K562 (cell line): ENCODE measurements at regions not wholly inside any gene's neighbourhood (a gene's known extent, or its start where the extent isn't known, plus 50 kb on each side); places are given as distances from the start of the nearest gene placed in this dataset.

ENCODE experiments used
- ATAC-seq: fragments of 200-7000 bp; cut with Tn5 transposase; 3 replicates; pipeline ENCODE4 v1.9.1; 2020; ENCODE audit warnings: moderate library complexity
- BruUV-seq: library from RNA; stranded (reverse); fragments of 400-500 nt; replicated peaks from 2 replicates; lab custom pipeline; 2021; lab: Mats Ljungman, UMichigan
- CTCF ChIA-PET: fragments of 300-600 bp; formaldehyde crosslinking; extraction: SDS; loops from one replicate; lab custom pipeline; 2021; ENCODE audit warnings: low intra/inter-chr PET ratio; lab: Yijun Ruan, JAX
- POLR2A ChIA-PET: fragments of 300-600, 350-650 bp; sonication (Branson Sonifier 250); formaldehyde crosslinking; extraction: SDS; loops from one replicate; lab custom pipeline; 2021; ENCODE audit warnings: antibody characterized with exemption, inconsistent platforms; lab: Yijun Ruan, JAX
- DNase-seq, 4 experiments: peaks; one replicate each; pipeline versions ENCODE4 v3.0.0 to v3.0.0-alpha.2; 2011 to 2018; ENCODE audit warnings: low spot score in 3 of 4, mixed read lengths in 3 of 4; ENCODE audit errors: extremely low read depth in 1 of 4
- FAIRE-seq: peaks from 2 replicates; lab custom pipeline; 2011; peaks lifted over from hg19 to GRCh38; lab: Jason Lieb, UNC
- H2AFZ ChIP-seq: 2 replicates; pipeline ENCODE4 v1.6.0; 2011; ENCODE audit warnings: low read depth, low read length, control low read depth, inconsistent platforms
- H3K27ac ChIP-seq: fragments of 200-600 bp; 3 replicates; pipeline ENCODE4 v1.8.0; 2011; ENCODE audit warnings: low read depth, mild to moderate bottlenecking, control low read depth, inconsistent platforms, low read length, moderate library complexity, mixed read lengths; ENCODE audit errors: extremely low read depth
- H3K27me3 ChIP-seq, 2 experiments: fragments of 300-600 bp in 1 of 2; 2 replicates in 1 of 2; 3 replicates in 1 of 2; pipeline versions ENCODE4 v1.6.0 to v1.8.0; 2011; ENCODE audit warnings: inconsistent platforms in 2 of 2, low read length in 2 of 2, mild to moderate bottlenecking in 1 of 2, mixed read lengths in 1 of 2, moderate library complexity in 1 of 2; ENCODE audit not compliant: control insufficient read depth in 2 of 2, insufficient read depth in 2 of 2
- H3K36me3 ChIP-seq: fragments of 300-600 bp; 3 replicates; pipeline ENCODE4 v1.8.0; 2011; ENCODE audit warnings: mild to moderate bottlenecking, low read length, inconsistent platforms; ENCODE audit not compliant: control insufficient read depth, insufficient read depth
- H3K4me1 ChIP-seq, 2 experiments: fragments of 200-600 bp in 1 of 2; replicated peaks in 1 of 2; 2 replicates in 1 of 2; 3 replicates in 1 of 2; pipeline versions ENCODE4 v1.5.1 to v1.8.0; 2011; ENCODE audit warnings: inconsistent platforms in 2 of 2, low read length in 2 of 2, mild to moderate bottlenecking in 1 of 2, mixed read lengths in 1 of 2, moderate library complexity in 1 of 2; ENCODE audit not compliant: control insufficient read depth in 2 of 2, insufficient read depth in 2 of 2
- H3K4me2 ChIP-seq: 2 replicates; pipeline ENCODE4 v1.6.1; 2011; ENCODE audit warnings: low read length, control low read depth, inconsistent platforms, mixed read lengths; ENCODE audit not compliant: insufficient read depth
- H3K4me3 ChIP-seq: fragments of 200-600 bp; sonication (generic), shearing (Covaris generic); 2 replicates; pipeline ENCODE4 v1.5.1; 2016; ENCODE audit warnings: control low read depth, inconsistent platforms
- H3K79me2 ChIP-seq: fragments of 200-600 bp; 3 replicates; pipeline ENCODE4 v1.8.0; 2011; ENCODE audit warnings: low read length, inconsistent platforms; ENCODE audit not compliant: control insufficient read depth, insufficient read depth
- H3K9ac ChIP-seq, 2 experiments: 2 replicates each; pipeline versions ENCODE4 v1.6.0 to v1.6.1; 2011; ENCODE audit warnings: low read depth in 2 of 2, low read length in 2 of 2, control low read depth in 1 of 2, inconsistent platforms in 1 of 2, mild to moderate bottlenecking in 1 of 2, mixed read lengths in 1 of 2; ENCODE audit not compliant: insufficient read depth in 1 of 2
- H3K9me1 ChIP-seq: one replicate; pipeline ENCODE4 v1.6.0; 2011; ENCODE audit warnings: inconsistent platforms, mild to moderate bottlenecking, low read length, moderate library complexity; ENCODE audit not compliant: control insufficient read depth, insufficient read depth
- H3K9me3 ChIP-seq: replicated peaks from 2 replicates; pipeline ENCODE4 v1.5.1; 2011; ENCODE audit warnings: low read depth, low read length, inconsistent platforms; ENCODE audit not compliant: control insufficient read depth, insufficient read depth
- H4K20me1 ChIP-seq: replicated peaks from 2 replicates; pipeline ENCODE4 v1.6.1; 2011; ENCODE audit warnings: low read length, inconsistent platforms, mixed read lengths; ENCODE audit not compliant: control insufficient read depth, insufficient read depth
- ARNT ChIP-seq, 2 experiments: fragments of 450-650 bp; IDR thresholded peaks; 2 replicates each; pipeline ENCODE4 v1.6.1; 2016; ENCODE audit warnings: mild to moderate bottlenecking in 1 of 2
- BRD4 ChIP-seq: fragments of 200-600 bp; sonication (generic); IDR thresholded peaks from 2 replicates; pipeline ENCODE4 v1.6.1; 2017; ENCODE audit warnings: inconsistent platforms
- C11orf30 ChIP-seq: fragments of 450-650 bp; IDR thresholded peaks from 2 replicates; pipeline ENCODE4 v1.6.1; 2016; ENCODE audit warnings: low read depth, mild to moderate bottlenecking
- CC2D1A ChIP-seq: fragments of 450-650 bp; IDR thresholded peaks from 2 replicates; pipeline ENCODE4 v1.6.1; 2017; ENCODE audit warnings: mild to moderate bottlenecking
- CCAR2 ChIP-seq: fragments of 200-400 bp; formaldehyde crosslinking; IDR thresholded peaks from 2 replicates; pipeline ENCODE4 v1.6.1; 2017; ENCODE audit warnings: mild to moderate bottlenecking, low read depth, low read length
- IFI16 ChIP-seq: fragments of 250-450 bp; sonication (Bioruptor Pico); IDR thresholded peaks from 2 replicates; pipeline ENCODE4 v2.1.2; 2022; ENCODE audit warnings: mild to moderate bottlenecking, inconsistent platforms
- SMAD4 ChIP-seq: fragments of 250-450 bp; sonication (Bioruptor Pico); conservative IDR thresholded peaks from 2 replicates; pipeline ENCODE4 v1.8.0; 2021; ENCODE audit warnings: inconsistent platforms, mild to moderate bottlenecking, moderate library complexity
- SP1 ChIP-seq: sonication (generic); formaldehyde crosslinking; IDR thresholded peaks from 2 replicates; pipeline ENCODE4 v1.8.1; 2022; ENCODE audit warnings: mild to moderate bottlenecking, missing genetic modification reagents
- TRIM24 ChIP-seq, 2 experiments: fragments of 450-650 bp; IDR thresholded peaks; 2 replicates each; pipeline ENCODE4 v1.6.1; 2016
- ZNF644 ChIP-seq: fragments of 200-800 bp; sonication (Bioruptor generic); IDR thresholded peaks from 2 replicates; pipeline ENCODE4 v1.6.1; 2016; ENCODE audit warnings: low read depth, missing genetic modification characterization, missing compliant biosample characterization
- ZNF696 ChIP-seq: fragments of 250-450 bp; sonication (Bioruptor Pico); conservative IDR thresholded peaks from 2 replicates; pipeline ENCODE4 v1.4.0; 2020; ENCODE audit warnings: mild to moderate bottlenecking, moderate library complexity
- ZNF780A ChIP-seq: fragments of 250-450 bp; sonication (Bioruptor Pico); IDR thresholded peaks from 2 replicates; pipeline ENCODE4 v1.5.0; 2021; ENCODE audit warnings: mild to moderate bottlenecking
- ZSCAN29 ChIP-seq: fragments of 450-650 bp; IDR thresholded peaks from 2 replicates; pipeline ENCODE4 v1.6.1; 2017
- WGBS: fragments of 100-300 bp; shearing (Covaris generic); methylation state at CpG from one replicate; pipeline ENCODE4 v1.1.6; 2016; ENCODE audit warnings: low coverage, mixed read lengths; ENCODE audit not compliant: insufficient coverage; ENCODE audit errors: missing lambda C conversion rate; 5-methylcytosine and 5-hydroxymethylcytosine counted together
- in situ Hi-C: fragments of 300-500 bp; cut with MboI; formaldehyde crosslinking; loops from 4 replicates; pipeline ENCODE4 v1.15.0; 2018; ENCODE audit warnings: inconsistent platforms, mixed read lengths
- intact Hi-C: fragments of 100-400 bp; cut with micrococcal nuclease; formaldehyde crosslinking; loops from 2 replicates; pipeline ENCODE4 v1.14.2; 2022
- TF ChIP-seq, protein P1 (sequence below): fragments of 450-650 bp; formaldehyde crosslinking; IDR thresholded peaks from 2 replicates; pipeline ENCODE4 v1.4.0; 2022; ENCODE audit warnings: missing genetic modification characterization
- TF ChIP-seq, protein P2 (sequence below): sonication (generic); formaldehyde crosslinking; IDR thresholded peaks from 2 replicates; pipeline ENCODE4 v1.8.1; 2023; ENCODE audit warnings: mild to moderate bottlenecking, missing genetic modification reagents

DNA sequence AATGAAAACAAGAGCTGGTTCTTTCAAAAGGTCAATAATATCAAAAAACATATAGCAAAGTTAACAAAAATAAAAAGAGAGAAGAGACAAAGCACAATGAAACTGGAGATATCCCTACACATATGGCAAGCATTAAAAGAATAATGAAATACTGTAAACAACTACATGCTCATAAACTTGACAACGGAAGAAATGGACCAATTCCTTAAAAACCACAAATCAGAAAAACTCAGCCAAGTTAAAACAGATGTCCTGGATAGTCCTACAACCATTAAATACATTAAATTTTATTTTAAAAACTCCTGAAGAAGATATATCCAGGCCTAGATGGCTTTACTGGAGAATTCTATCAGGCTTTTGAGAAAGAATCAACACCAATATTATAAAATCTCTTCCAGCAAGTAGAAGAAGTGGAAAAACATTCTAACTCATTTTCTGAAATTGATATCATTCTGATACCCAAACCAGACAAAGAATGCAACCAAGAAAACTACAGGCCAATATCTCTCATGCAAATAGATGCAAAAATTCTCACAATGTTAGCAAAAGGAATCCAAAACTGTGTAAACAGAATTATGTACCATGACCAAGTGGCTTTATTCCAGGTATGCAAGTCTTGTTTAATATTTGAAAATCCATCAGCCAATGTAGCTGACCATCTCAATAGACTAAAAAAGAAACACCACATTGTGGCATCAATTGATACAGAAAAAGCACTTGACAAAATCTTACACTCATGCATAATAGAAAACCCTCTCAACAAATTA is 56.1 kb upstream of the LRRC7 start:
- no peaks in the 10 kb centered on the region for H3K79me2 ChIP-seq
- no peak overlapping the region for H3K27ac ChIP-seq
- H3K9ac ChIP-seq: no peak overlapping the region
- H3K4me3 ChIP-seq: no peak overlapping the region
- H2AFZ ChIP-seq: no peak overlapping the region
- in situ Hi-C loops (no loop called here), intact Hi-C loops (no loop called here)
- no TSS peak for BruUV-seq
- ChIA-PET POLR2A (no interaction called here), CTCF (no interaction called here)
- WGBS: 15% methylated on average over 1 of the region's 1 CpG
- no peaks in the 10 kb centered on the region for H3K36me3 ChIP-seq
- no peaks in the 10 kb centered on the region for H3K9me3 ChIP-seq
- ATAC-seq (no peak), FAIRE-seq (no peak), DNase-seq (no peak)
- TF ChIP-seq ZNF644 (tag): no peak
- no peak for TF ChIP-seq BRD4
- no peak for TF ChIP-seq IFI16 (CRISPR knock-in tag)
- no peak for TF ChIP-seq ZSCAN29
- TF ChIP-seq, protein P1, sequence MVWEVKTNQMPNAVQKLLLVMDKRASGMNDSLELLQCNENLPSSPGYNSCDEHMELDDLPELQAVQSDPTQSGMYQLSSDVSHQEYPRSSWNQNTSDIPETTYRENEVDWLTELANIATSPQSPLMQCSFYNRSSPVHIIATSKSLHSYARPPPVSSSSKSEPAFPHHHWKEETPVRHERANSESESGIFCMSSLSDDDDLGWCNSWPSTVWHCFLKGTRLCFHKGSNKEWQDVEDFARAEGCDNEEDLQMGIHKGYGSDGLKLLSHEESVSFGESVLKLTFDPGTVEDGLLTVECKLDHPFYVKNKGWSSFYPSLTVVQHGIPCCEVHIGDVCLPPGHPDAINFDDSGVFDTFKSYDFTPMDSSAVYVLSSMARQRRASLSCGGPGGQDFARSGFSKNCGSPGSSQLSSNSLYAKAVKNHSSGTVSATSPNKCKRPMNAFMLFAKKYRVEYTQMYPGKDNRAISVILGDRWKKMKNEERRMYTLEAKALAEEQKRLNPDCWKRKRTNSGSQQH: no peak
- TF ChIP-seq SMAD4 (CRISPR knock-in tag): no peak
- TF ChIP-seq ARNT (IDR thresholded peaks at IDR 0.05): no peak
- TF ChIP-seq CC2D1A: no peak
- no peak for TF ChIP-seq C11orf30
- TF ChIP-seq ZNF696: no peak
- TF ChIP-seq CCAR2: no peak
- no peak for TF ChIP-seq SP1 (CRISPR knock-in tag)
- TF ChIP-seq, protein P2, sequence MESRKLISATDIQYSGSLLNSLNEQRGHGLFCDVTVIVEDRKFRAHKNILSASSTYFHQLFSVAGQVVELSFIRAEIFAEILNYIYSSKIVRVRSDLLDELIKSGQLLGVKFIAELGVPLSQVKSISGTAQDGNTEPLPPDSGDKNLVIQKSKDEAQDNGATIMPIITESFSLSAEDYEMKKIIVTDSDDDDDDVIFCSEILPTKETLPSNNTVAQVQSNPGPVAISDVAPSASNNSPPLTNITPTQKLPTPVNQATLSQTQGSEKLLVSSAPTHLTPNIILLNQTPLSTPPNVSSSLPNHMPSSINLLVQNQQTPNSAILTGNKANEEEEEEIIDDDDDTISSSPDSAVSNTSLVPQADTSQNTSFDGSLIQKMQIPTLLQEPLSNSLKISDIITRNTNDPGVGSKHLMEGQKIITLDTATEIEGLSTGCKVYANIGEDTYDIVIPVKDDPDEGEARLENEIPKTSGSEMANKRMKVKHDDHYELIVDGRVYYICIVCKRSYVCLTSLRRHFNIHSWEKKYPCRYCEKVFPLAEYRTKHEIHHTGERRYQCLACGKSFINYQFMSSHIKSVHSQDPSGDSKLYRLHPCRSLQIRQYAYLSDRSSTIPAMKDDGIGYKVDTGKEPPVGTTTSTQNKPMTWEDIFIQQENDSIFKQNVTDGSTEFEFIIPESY (CRISPR knock-in tag): no peak
- TF ChIP-seq TRIM24 (IDR thresholded peaks at IDR 0.05): no peak
- no peak for TF ChIP-seq ZNF780A
- no peaks in the 10 kb centered on the region for H3K27me3 ChIP-seq
- no peak overlapping the region for H3K4me2 ChIP-seq
- H4K20me1 ChIP-seq: no peaks in the 10 kb centered on the region
- no peaks in the 10 kb centered on the region for H3K9me1 ChIP-seq
- no peaks in the 10 kb centered on the region for H3K4me1 ChIP-seq
